UCSD-AML1 (cell line): ENCODE measurements at regions not wholly inside any gene's neighbourhood (a gene's known extent, or its start where the extent isn't known, plus 50 kb on each side); places are given as distances from the start of the nearest gene placed in this dataset.
"Not testable (repeated sequence)": the region's sequence is repeated elsewhere in the genome, so short reads cannot be mapped to it uniquely, and the experiment has no call there.

Source experiments
- DNase-seq: peaks from one replicate; lab custom pipeline; 2025; ENCODE audit not compliant: unreplicated experiment; lab: John Stamatoyannopoulos, UW

DNA sequence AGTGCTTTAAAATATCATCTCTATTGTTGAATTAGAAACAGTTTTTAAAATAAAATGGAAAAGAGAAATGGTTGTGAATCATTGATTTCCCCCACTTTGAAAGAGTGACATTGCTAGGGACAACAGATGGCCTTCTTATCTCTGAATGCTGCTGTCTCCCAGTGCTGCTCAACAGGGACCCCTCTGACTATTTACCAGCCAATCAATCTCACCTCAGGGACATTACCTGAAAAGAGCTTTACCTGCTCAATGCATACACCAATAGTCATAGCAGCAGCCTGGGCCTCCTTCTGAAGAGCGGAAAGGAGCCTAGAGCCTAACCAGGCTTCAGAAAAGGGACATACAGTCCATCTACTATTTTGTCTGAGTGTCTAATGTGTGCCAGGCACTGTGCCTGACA lies 162.8 kb downstream of the CGGBP1 start:
- DNase-seq: no peak

- DNase-seq: no peak
These were observed 185.7 kb downstream of the CGGBP1 start for GRCh38 chr3:87873136-87873535.

DNA sequence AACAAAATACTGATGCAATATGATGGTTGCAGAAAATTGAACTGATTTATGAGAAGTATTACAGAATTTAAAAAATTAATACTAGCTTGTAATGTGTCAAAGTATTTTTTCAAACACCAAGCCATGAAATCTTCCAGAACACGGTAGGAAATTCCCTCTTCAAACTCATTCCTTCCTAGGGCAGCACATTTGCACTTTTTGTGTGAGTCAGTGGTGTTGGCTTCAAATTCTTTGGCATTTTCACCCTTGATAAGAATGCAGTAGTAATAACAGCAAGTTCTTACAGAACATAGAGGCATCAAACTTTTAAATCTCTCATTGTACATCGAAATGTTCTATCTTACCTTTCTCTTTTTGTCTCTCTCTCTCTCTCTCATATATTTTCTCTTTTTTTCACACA lies 191.8 kb downstream of the CGGBP1 start:
- no peak for DNase-seq

- DNase-seq: no peak
These were observed 202.7 kb downstream of the CGGBP1 start for GRCh38 chr3:87856126-87856525.

DNA sequence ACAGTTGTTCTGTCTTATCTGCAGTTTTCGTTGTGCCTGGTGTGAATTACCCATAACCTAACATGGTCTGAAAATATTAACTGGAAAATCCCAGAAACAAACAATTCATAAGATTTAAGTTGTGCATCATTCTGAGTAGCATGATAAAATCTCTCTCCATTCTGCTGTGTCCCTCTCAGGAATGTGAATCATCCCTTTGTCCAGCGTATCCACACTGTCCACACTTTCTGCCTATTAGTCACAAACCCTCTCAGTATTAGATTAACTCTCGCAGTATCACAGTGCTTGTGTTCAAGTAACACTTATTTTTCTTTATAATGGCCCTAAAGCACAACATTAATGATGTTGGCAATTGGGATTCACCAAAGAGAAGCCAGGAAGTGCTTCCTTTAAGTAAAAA lies 203.2 kb downstream of the CGGBP1 start:
- no peak for DNase-seq

GRCh38 chr3:87855211-87855610 lies 203.6 kb downstream of the CGGBP1 start:
- no peak for DNase-seq

DNA sequence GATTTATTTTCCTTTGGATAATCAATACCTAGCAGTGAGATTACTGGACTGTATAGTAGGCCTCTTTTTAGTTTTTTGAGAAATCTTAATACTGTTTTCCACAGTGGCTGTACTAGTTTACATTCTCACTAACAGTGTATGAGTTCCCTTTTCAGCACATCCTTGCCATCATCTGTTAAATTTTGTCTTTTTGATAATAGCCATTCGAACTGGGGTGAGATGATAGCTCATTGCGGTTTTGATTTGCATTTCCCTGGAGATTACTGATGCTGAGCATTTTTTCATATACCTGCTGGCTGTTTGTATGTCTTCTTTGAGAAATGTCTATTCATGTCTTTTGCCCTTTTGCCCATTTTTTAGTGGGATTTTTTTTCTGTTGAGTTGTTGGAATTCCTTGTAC lies 210.8 kb downstream of the CGGBP1 start:
- DNase-seq: no peak

- no peak for DNase-seq
These were observed 221.7 kb downstream of the CGGBP1 start for GRCh38 chr3:87837076-87837475.

GRCh38 chr3:87836026-87836425 lies 222.8 kb downstream of the CGGBP1 start:
- DNase-seq: no peak

- no peak for DNase-seq
These were observed 223.6 kb downstream of the CGGBP1 start for GRCh38 chr3:87835236-87835635.

GRCh38 chr3:87834327-87834726 lies 224.5 kb downstream of the CGGBP1 start:
- DNase-seq: no peak

DNA sequence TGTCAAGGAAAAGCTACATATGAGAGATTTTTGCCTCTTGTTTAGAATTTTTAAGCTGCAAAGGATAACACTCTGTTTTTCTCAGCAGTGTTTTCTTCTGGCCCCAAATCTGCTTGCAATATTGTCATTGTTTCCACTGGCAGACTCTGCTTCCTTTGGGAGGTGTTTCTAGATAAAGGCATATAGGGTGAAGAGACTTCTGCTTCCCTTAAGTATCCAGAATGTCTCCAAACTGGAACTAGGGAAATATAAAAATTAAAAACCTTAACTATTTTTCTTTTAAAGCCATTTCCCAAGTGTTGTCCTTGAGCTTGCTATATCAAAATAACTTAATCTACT lies 225.8 kb downstream of the CGGBP1 start:
- DNase-seq: no peak

- DNase-seq: no peak
These were observed 230.8 kb downstream of the CGGBP1 start for GRCh38 chr3:87828046-87828445.

- DNase-seq: no peak
These were observed 236.2 kb downstream of the CGGBP1 start for GRCh38 chr3:87822563-87822962.

DNA sequence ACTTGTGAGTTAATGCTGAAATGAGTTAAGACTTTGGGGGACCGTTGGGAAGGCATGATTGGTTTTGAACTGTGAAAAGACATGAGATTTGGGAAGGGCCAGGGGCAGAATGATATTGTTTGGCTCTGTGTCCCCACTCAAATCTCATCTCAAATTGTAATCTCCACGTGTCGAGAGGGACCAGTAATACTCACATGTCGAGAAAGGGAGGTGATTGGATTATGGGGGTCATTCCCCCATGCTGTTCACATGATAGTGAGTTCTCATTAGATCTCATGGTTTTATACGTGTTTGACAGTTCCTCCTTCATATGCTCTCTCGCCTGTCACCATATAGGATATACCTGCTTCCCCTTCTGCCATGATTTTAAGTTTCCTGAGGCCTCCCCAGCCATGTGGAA lies 245.3 kb downstream of the CGGBP1 start:
- not testable (repeated sequence) for DNase-seq

DNA sequence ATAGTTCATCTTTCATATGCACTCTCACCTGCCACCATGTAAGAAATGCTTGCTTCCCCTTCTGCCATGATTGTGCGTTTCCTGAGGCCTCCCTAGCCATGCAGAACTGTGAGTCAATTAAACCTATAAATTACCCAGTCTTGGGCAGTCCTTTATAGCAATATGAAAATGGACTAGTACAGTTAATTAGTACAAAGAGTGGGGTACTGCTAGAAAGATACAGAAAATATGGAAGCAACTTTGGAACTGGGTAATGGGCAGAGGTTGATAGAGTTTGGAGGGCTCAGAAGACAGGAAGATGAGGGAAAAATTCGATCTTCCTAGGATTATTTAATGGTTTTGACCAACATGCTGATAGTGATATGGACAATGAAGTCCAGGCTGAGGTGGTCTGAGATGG lies 246.9 kb downstream of the CGGBP1 start:
- DNase-seq: no peak

DNA sequence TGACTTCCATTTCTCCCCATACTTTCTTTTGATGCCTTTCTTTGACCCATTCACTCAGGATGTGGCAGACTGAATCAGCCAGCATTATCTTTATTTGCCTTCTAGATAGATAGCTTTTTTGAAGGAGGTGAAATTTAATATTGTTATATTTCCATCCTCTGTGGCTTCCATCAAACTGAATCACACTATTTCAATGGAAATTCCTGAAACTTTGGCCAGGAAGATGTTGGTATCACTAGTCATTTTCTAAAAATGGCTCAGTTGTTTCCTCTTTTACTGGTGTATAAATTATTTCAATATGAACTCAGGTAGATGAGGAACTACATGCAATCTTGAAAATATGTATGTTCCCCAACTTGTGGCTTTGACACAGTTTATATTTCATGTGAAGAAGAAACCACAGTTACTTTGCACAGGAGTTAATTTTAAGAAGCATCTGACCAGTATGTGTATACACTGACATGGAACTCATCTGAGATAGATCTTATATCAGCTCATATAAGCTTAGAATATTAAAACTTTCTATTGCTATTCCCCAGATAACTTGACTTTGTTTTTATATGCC lies 248.3 kb downstream of the CGGBP1 start:
- DNase-seq: no peak

GRCh38 chr3:87805670-87806069 lies 253.1 kb downstream of the CGGBP1 start:
- no peak for DNase-seq

- peak; percentile 3 for DNase-seq
These were observed 257.4 kb downstream of the CGGBP1 start for GRCh38 chr3:87801409-87801808.

- no peak for DNase-seq
These were observed 258.3 kb downstream of the CGGBP1 start for GRCh38 chr3:87800516-87800915.

- no peak for DNase-seq
These were observed 260.2 kb downstream of the CGGBP1 start for GRCh38 chr3:87798567-87798947.

DNA sequence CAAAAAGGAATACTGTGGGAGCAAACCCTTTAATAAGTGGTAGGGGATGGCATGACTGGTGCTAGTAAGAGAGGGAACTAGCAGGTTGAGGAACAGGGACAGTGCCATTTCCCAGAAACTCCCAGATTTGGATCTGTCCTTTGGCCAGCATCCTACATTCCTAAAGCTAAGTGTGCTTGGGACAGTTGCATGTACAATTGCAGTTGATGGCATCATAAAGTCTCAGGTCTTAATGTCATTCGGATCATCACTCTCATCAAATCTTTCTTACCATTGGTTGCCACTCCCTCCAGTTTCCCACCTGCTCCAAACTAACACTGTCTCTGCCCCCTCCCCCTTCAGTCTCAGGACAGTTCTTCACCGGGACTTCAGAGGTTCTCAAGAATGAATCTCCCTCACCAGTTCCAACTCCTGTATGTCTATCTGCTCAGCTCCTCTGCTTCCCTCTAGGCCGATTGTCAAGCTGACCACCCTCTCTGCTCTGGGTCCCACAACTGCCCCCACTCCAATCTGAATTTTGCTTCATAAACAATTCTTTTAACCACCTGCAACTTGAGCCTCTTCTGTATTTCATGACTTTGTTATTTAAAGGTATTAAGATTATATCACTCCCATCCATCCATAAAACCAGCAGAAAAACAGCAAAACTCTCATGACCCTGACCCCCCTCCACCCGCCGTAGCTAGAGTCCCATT lies 260.8 kb downstream of the CGGBP1 start:
- DNase-seq: peak; percentile 6

DNA sequence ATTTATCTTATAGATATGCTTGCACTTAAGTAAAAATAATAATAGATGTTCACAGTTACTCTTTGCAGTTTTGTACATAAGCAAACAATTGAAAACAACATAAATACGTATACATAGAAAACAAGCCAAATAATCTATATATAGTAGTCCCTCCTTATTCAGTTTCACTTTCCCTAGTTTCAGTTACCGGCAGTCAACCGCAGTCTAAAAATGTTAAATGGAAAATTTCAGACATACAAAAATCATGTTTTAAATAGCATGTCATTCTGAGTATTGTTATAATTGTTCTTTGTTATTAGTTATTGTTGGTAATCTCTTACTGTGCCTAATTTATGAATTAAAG lies 262.0 kb downstream of the CGGBP1 start:
- DNase-seq: no peak
